ENCODE measurements at regions not wholly inside any gene's neighbourhood (a gene's known extent, or its start where the extent isn't known, plus 50 kb on each side); places are given as distances from the start of the nearest gene placed in this dataset.

- no peak for TF ChIP-seq GATA2 (IDR thresholded peaks at IDR 0.05; ENCODE audit: low read depth, low read length)
- no peak for TF ChIP-seq GATA3 (IDR thresholded peaks at IDR 0.05; ENCODE audit: low read depth, low read length)
Observed at GRCh38 chr5:124996023-124996763, 249.8 kb upstream of the ZNF608 start.

DNA sequence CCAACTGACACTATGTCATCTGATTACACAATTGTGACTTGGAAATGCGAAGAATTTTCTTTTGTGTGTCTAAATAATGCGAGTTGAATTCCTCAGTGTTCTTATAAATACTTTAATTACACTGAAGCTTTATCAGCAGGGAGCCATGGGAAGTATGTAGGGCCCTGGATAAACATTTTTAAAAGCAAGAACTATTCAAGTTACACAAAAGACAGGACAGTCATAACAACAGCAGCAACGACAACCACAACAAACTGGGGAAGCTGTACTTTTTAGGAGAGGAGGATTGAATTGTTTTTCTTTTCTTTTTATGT, 250.3 kb upstream of the ZNF608 start:
- TF ChIP-seq GATA3 (IDR thresholded peaks at IDR 0.05; ENCODE audit: low read depth, low read length), result no peak

DNA sequence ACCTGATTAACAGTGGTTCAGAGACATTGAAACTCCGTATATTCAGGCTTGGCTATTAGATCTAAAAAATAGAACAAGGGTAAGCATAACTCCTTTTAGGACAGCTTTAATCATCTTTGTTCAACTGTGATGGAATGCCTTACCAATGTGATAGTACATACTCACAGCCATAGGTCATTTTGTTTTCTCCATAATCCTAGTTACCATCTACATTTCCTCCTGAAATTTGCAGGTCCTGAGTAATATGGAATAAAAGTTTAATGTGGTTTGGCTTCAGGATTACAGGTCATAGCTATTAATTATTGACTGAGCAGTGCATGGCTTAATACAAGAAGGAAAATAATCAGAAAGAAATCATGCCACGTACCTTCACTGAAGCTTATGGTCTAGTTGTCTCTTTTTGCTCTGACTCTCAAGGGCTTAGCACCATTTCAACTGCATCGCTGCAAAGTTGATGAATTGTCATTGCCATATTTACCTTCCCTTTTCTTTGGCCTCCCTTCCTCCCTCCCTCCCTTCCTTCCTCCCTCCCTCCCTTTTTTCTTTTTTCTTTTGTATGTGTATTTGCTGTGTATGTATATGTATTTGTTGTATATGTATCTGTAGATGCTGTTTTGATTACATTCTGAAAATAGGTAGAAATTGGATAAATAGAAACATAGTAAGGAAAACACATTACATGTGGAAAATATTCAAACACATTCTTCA, 250.9 kb upstream of the ZNF608 start:
- no peak for TF ChIP-seq GATA2 (IDR thresholded peaks at IDR 0.05; ENCODE audit: low read depth, low read length)
- no peak for TF ChIP-seq GATA3 (IDR thresholded peaks at IDR 0.05; ENCODE audit: low read depth, low read length)

DNA sequence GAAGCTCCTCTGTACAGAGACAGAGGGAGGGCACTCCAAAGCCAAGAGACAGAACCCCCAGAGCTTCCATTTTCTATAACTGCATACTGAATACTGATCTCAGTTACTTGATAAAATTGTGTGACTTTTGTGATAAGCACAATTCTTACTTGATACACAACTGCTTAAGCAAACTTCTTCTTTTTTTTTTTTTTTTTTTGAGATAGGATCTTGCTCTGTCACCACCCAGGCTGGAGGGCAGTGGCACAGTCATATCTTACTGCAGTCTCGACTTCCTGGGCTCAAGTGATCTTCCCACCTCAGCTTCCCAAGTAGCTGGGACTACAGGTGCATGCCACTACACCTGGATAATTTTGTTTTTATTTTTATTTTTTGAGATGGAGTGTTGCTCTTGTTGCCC, 252.1 kb upstream of the ZNF608 start:
- no peak for TF ChIP-seq GATA2 (IDR thresholded peaks at IDR 0.05; ENCODE audit: low read depth, low read length)
- no peak for TF ChIP-seq GATA3 (IDR thresholded peaks at IDR 0.05; ENCODE audit: low read depth, low read length)

- TF ChIP-seq GATA3 (IDR thresholded peaks at IDR 0.05; ENCODE audit: low read depth, low read length), result no peak
- TF ChIP-seq GATA2 (IDR thresholded peaks at IDR 0.05; ENCODE audit: low read depth, low read length), result no peak
Observed at GRCh38 chr5:125002727-125003598, 256.5 kb upstream of the ZNF608 start.

GRCh38 chr5:125004009-125004408, 257.6 kb upstream of the ZNF608 start:
- TF ChIP-seq GATA3 (IDR thresholded peaks at IDR 0.05; ENCODE audit: low read depth, low read length) (no peak), GATA2 (IDR thresholded peaks at IDR 0.05; ENCODE audit: low read depth, low read length) (no peak)

GRCh38 chr5:125005266-125005665, 258.8 kb upstream of the ZNF608 start:
- TF ChIP-seq GATA3 (IDR thresholded peaks at IDR 0.05; ENCODE audit: low read depth, low read length) (no peak), GATA2 (IDR thresholded peaks at IDR 0.05; ENCODE audit: low read depth, low read length) (no peak)

DNA sequence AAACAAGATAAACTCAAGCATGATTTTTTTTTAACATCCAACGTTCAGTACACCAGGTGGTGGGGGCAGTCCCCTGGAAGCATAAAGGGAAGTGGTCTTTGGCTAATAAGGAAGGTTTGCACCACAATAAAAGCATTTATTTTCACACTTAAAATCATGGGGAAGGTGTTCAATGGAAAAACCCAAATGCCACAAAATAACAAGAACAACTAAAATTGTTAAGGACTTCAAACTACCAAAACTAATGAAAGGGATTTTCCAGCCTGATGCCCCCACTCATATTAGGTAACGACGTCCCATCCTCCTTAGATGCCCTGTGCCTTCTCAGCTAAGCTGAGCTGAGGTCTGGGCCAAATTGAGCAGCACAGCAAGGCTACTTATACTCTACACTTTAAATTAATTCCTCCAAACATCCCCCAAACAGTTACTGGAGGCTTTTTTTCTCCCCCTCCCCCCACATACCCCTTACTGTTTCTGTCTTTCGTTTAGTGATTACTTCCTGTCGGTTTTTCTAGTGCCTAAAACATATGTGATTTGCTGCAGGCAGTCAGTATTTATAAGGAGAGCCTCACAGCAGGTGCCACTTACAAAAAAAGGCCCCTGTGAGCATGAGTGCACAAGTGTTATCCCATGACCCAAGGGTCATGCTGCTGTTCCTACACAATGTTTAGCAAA, 259.7 kb upstream of the ZNF608 start:
- no peak for TF ChIP-seq GATA2 (IDR thresholded peaks at IDR 0.05; ENCODE audit: low read depth, low read length)
- TF ChIP-seq GATA3 (IDR thresholded peaks at IDR 0.05; ENCODE audit: low read depth, low read length), result no peak

- no peak for TF ChIP-seq GATA3 (IDR thresholded peaks at IDR 0.05; ENCODE audit: low read depth, low read length)
- no peak for TF ChIP-seq GATA2 (IDR thresholded peaks at IDR 0.05; ENCODE audit: low read depth, low read length)
Observed at GRCh38 chr5:125010356-125010755, 263.9 kb upstream of the ZNF608 start.

DNA sequence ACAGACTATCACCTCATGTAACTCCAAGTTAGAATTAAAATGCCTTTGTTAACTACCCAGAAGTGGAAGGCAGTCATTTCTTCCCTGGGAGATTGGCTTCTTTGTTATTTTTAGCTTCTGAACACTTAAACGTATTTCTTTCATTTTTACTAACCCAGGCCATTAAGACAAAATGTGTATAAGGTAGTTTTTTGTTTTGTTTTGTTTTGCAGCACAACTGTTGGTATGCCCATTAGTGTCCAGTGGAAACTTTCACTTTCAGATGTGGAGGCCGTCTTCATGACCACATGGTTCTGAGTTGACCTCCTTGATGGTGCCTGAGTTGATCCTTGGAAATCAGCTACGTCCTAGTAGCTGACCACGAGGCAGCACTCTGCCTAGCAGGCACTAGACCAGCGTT, 264.6 kb upstream of the ZNF608 start:
- TF ChIP-seq GATA3 (IDR thresholded peaks at IDR 0.05; ENCODE audit: low read depth, low read length), result no peak
- no peak for TF ChIP-seq GATA2 (IDR thresholded peaks at IDR 0.05; ENCODE audit: low read depth, low read length)

DNA sequence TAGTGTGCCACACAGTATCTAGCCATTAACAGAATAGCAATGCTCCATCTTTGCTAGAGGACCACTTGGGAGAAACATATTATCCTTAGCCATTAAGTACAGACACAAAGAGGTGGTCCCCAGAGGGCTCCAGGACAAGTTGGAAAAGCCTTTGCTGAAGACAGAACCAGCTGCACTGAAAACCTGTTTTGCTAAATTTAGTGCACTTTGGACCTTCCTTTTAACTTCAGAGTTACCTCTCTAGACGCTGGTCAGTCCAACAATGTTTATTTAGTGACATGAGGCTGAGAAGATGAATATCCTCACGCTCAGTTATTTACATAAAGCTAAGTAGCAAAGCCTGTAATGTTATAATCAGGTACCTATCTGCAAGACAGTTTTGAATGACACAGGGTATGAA, 265.0 kb upstream of the ZNF608 start:
- TF ChIP-seq GATA2 (IDR thresholded peaks at IDR 0.05; ENCODE audit: low read depth, low read length) (no peak), GATA3 (IDR thresholded peaks at IDR 0.05; ENCODE audit: low read depth, low read length) (no peak)

GRCh38 chr5:125011947-125012346, 265.5 kb upstream of the ZNF608 start:
- no peak for TF ChIP-seq GATA3 (IDR thresholded peaks at IDR 0.05; ENCODE audit: low read depth, low read length)
- no peak for TF ChIP-seq GATA2 (IDR thresholded peaks at IDR 0.05; ENCODE audit: low read depth, low read length)

- no peak for TF ChIP-seq GATA2 (IDR thresholded peaks at IDR 0.05; ENCODE audit: low read depth, low read length)
- TF ChIP-seq GATA3 (IDR thresholded peaks at IDR 0.05; ENCODE audit: low read depth, low read length), result no peak
Observed at GRCh38 chr5:125012727-125013451, 266.4 kb upstream of the ZNF608 start.

Data from SH-SY5Y (cell line).